Right ventricle myocardium superior (tissue), 1 donor: ENCODE measurements at regions not wholly inside any gene's neighbourhood (a gene's known extent, or its start where the extent isn't known, plus 50 kb on each side); places are given as distances from the start of the nearest gene placed in this dataset.
"Not testable (repeated sequence)": the region's sequence is repeated elsewhere in the genome, so short reads cannot be mapped to it uniquely, and the experiment has no call there.

Source experiments
- ATAC-seq: fragments of 200-7000 bp; cut with Tn5 transposase; one replicate; pipeline ENCODE4 v1.9.1; 2020; ENCODE audit warnings: mild to moderate bottlenecking; ENCODE audit not compliant: poor library complexity
- DNase-seq: peaks from one replicate; pipeline ENCODE4 v3.0.0-alpha.2; 2020
- intact Hi-C: fragments of 100-400 bp; cut with DNase I; formaldehyde crosslinking; loops from one replicate; pipeline ENCODE4 v1.11.2; 2022
- donor health status: DM: no; HTN: yes; CAD: no; lungs with severe emphysema.

DNA sequence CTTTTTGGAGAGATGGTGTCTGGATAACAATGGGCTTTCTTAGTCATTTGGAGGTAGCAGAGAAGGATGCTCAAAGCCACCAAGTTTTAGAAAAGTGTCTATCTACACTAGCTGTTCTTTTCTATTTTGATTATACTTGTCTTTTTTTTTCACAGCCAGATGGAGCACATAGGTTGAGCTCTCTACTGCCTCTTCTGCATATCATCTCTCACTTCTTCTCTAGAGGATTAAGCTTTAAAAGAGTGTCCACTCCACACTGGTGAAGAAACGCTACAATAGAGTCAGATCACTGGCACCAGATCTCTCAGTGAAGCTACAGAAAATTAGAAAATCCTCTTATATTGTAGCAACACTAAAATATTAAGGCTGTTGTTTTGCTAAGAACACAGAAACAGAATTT, 145.3 kb upstream of the MBNL1 start:
- DNase-seq: no peak
- no peak for ATAC-seq
- intact Hi-C loops: no loop called here

DNA sequence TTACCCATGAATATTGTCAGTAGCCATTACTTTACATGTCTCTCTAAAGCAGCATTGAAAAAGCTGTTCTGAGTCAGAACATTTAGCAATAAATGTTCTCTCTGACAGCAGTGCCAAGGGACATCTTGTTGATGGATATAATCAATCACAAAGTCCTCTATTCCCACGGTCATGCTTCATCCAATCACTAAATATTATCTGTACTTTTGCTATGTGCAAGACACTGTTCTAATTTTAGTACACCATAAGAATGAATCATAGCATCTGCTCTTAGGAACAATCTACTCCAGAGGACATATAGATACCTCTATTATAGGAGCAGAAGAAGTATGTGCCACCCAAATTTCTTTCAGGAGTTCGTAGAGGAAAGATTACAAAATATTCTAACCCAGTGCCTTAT, 142.5 kb upstream of the MBNL1 start:
- no peak for ATAC-seq

DNA sequence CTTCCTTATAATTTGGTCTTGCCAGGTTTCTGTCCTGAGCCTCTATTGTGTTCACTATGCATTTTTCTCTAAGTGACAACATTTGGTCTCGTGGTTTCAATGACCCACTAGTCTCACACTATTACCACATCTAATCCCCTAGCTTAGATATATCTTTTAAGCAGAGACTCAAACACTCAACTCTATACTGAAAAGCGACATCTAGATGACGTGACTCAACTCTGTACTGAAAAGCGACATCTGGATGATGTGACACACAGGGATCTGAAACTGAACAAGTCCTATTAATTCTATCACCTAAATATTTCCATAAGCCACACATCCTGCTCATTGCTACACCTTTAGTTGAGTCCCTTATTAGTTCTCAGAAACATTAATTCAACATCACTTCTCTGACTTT, 141.7 kb upstream of the MBNL1 start:
- DNase-seq (no peak), ATAC-seq (no peak)
- intact Hi-C loops: no loop called here

More for the DNA sequence above, 142.5 kb upstream of the MBNL1 start:
- intact Hi-C loops: no loop called here
- no peak for DNase-seq

DNA sequence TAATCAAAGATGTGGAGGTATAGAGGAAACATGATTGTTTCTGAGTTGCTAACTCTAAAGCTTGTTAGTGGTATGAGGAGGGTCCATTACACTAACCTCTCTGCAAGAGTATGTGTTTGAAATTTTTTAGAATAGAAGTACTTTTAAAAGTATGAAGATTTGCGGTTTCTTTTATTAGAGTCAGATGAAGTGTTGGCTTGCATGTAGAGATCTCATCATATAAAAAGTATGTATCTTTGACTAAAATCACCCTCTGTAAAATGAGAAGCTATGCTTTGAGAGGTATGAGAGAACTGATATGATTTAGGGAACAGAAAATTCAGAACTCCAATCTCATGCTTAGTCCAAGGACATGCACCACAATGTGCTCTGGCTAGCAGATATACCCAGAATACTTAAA, 140.4 kb upstream of the MBNL1 start:
- DNase-seq (no peak), ATAC-seq (no peak)
- intact Hi-C loops: no loop called here

DNA sequence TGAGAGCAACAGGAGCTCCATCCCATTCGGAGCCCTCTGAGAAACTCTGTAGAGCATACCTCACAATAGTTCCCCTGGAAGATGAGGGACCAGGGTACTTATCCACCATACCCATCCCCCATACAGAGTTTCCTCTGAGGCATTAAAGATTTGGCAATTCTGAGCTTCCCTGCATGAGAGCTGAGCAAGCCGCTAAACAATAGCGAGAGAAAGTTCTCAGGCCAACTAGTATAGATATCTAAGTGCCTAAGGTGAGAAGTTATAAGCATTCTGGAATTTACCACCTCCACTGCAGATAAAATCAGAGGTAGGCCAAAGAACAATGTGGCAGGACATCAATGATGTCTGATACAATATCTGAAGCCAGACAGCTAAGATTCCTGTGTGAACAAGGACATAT, 129.1 kb upstream of the MBNL1 start:
- ATAC-seq (no peak), DNase-seq (no peak)
- intact Hi-C loops: no loop called here

DNA sequence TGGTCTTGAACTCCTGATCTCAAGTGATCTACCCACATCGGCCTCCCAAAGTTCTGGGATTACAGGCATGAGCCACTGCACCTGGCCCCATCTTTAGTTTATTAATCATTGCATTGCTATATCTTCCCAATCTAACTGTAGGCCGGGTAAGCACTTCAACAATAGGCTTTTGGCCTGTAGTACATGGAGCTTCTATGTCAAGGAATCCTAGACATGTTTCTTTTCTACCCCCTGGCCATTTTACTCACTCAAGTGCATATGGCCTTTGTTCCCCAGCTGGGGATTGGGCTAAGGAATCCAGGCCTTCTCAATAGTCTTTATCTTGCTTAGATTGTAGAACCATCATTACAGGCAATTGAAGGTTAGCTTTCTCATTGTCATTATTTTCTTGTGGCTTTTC, 122.3 kb upstream of the MBNL1 start:
- DNase-seq (no peak), ATAC-seq (no peak)
- intact Hi-C loops: no loop called here

DNA sequence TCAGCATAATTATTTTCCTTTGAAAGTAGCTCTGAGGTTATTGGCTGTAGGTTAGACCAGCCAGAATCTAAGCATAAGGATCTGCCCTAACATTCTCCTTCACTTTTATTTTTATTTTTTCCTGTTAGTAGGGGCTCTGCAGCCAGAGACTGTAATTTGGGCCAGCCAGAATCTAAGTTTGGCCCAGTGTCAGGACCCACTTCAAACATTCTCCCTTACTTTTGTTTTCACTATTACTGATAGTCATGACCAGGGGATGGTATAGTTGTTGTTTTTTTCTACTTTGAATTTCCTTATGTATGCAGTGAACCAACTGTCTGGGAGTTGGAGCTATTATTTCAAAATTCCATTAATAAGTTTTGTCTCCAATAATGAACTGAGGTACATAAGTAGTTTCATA, 121.0 kb upstream of the MBNL1 start:
- DNase-seq (no peak), ATAC-seq (no peak)
- intact Hi-C loops: no loop called here

DNA sequence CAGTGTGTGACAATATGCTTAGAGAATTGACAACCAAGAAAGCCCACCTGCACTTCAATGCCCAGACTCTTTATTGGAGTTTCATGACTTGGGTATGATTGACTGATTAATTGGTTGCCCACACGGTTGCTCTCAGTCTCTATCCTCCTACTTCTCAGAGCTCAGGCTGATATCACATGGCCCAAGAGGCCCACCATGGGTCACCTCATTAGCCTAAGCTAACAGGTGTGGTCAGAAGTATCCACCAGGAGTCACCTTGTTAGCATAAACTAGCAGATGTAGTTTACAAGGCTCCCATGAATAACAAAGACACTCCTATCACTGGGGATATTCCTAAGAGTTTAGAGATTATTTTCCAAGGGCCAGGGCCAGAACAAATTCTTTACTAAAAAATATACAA, 120.2 kb upstream of the MBNL1 start:
- intact Hi-C loops: no loop called here
- ATAC-seq: no peak
- DNase-seq: no peak

DNA sequence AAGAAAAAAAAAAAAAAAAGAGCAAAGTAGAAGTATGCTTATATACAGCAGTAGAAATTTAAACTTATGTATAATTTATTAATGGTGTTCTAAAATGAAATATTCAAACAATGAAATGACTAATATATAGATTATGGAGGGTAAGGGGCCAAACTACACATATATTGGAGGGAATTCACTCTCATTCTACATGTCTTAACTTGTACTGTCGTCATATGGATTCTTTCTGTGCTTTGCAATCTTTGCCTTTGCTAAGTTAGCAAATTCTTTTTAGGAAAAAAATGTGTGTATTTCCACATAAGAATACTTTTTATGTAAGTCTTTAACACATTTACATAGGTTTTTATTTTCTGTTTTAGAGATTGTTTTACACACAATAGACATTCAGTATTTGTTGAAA, 118.9 kb upstream of the MBNL1 start:
- intact Hi-C loops: no loop called here
- DNase-seq: no peak
- no peak for ATAC-seq

DNA sequence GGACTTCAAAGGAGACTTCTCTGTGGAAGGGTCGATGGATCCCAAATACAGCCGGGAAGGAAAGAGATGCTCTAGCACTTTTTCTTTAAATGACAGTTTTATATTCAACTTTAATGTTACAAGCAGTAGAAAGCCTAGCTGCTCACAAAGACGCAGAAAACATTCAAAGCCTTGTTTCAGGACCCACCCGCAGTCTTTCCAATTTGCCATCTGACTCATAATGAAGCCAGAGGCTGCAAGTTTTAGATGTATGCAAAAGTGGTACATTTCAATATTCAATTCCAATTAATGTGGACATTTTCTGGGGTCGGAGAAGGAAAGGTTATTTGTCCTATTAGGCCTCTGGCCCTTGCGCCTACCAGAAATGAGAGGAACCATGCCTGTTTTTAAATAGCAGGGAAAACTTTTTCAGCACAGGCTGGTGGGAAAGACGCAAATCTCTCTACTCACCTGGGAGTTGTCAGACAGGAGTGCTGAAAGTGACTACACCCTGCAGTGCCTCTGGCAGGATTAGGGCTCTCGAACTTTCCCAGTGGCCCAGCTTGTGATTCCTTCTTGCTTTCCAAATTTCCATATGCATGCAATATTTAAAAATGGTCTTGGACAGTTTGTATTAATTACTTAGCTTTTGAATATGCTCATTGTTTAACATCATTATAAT, 117.4 kb upstream of the MBNL1 start:
- ATAC-seq (no peak), DNase-seq (no peak)
- intact Hi-C loops: no loop called here

DNA sequence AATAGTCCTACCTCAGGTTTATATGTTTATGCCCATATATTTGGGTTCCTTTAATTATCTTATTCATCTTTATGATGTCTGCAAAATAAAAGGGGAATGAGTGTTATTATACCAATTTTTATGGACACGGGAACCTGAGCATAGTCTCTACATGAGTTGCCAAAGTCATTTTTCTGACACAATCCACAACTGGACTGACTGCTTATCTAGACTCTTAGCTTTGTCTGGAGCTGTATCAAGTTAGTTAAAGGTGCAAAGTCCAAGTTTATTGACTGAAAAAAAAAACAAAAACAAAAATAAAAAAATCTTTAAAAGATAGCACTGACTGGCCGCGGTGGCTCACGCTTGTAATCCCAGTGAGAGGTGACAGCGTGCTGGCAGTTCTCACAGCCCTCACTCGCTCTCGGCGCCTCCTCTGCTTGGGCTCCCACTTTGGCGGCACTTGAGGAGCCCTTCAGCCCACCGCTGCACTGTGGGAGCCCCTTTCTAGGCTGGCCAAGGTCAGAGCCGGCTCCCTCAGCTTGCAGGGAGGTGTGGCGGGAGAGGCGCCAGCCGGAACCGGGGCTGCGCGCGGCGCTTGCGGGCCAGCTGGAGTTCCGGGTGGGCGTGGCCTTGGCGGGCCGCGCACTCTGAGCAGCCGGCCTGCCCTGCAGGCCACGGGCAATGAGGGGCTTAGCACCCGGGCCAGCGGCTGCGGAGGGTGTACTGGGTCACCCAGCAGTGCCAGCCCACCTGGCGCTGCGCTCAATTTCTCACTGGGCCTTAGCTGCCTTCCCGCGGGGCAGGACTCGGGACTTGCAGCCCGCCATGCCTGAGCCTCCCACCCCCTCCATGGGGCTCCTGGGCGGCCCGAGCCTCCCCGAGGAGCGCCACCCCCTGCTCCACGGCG, 116.6 kb upstream of the MBNL1 start:
- intact Hi-C loops, DNase-seq, ATAC-seq: not testable (repeated sequence)

DNA sequence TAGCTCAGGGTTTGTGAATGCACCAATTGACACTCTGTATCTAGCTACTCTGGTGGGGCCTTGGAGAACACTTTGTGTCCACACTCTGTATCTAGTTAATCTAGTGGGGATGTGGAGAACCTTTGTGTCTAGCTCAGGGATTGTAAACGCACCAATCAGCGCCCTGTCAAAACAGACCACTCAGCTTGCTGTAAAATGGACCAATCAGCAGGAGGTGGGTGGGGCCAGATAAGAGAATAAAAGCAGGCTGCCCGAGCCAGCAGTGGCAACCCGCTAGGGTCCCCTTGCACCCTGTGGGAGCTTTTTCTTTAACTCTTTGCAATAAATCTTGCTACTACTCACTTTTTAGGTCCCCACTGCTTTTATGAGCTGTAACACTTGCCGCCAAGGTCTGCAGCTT, 115.6 kb upstream of the MBNL1 start:
- ATAC-seq, DNase-seq: not testable (repeated sequence)

DNA sequence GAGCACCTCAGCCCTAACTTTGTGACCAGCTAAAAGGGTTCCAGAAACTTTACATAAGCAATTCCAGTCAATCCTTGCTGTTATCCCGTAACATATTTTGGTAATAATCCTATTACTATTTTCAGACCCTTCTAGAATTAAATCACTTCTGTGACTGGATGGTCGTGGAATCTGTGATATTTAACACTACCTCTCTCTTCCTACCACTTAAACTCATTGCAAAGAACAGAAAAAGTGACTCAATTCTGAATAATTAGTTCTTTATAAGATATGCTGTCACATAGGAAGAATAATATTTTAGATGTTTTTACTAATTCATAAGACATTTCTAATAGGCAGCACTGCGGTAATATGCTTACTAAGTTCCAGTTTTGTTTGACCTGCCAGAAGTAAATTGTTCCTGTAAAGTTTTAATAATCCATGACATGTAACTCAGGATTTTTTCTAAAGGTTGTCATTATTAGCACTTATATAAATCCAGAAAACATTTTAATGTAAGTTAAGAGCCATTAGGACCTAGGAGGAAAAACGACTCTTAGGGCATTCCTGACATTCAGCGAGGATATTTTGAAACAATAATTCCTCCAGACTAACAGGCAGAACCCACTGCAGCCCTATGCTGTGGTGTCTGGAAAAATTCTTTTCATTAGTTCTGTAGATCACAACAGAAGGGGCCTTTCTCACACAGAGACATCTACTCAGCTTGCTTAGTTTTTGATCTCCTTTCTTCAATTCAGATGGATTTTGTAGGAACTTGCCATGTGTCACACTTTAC, 113.3 kb upstream of the MBNL1 start:
- ATAC-seq (no peak), DNase-seq (no peak)
- intact Hi-C loops: no loop called here

More for the DNA sequence above, 115.6 kb upstream of the MBNL1 start:
- intact Hi-C loops: not testable (repeated sequence)

DNA sequence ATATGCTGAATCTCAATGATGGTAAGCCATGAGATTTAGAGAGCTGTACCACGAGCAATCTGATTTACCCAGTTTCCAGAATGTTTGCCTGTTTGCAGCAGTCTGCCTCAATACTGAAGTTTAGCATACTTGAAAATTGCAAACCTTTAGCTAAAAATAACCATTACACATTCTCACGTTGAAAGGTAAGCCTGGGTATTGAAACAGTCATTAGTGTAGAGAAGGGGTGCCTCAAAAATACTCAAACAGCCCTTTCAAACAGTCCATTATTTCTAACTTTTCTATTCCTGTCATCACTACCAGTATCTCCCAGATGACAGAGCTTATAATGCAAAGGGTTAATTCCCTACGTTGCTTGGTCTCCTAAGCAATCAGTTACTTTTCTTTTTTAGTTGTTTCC, 111.8 kb upstream of the MBNL1 start:
- DNase-seq: no peak
- intact Hi-C loops: no loop called here
- no peak for ATAC-seq

DNA sequence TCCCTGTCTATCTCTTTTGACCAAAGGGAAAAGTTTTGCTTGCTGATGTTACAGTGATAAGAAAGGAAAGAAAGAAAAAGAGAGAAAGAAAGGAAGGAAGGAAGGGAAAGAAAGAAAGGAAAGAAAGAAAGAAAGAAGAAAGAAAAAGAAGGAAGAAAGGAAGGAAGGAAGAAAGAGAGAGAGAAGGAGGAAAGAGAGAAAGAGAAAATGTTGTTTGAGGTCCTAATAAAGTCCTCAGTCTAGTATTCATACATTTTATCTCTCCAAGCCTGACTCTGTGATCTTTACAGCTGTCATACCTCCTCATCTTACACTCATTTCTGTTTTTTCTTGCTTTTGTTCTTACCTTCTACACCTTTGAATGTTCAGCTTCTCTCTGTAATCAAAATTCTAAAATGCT, 111.4 kb upstream of the MBNL1 start:
- DNase-seq: no peak
- intact Hi-C loops: no loop called here

DNA sequence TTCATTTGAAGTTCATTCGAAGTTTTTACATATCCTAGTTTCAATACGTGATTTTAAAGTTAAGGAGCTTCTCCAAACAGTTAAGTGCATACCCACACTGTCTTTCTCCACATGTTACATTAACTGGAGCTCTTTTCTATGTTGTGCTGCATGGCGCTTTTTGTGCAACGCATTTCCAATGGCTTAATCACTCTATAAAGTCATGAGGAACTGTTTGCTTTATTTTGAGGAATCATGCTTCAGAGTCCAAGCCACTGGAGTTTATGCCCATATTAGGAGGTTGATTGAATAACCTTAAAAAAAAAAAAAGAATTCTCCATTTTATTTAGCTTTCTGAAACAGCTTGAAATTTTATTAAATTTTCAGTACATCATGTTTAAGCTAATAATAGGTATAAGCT, 109.4 kb upstream of the MBNL1 start:
- intact Hi-C loops: no loop called here
- no peak for ATAC-seq
- DNase-seq: no peak

More for the DNA sequence above, 111.4 kb upstream of the MBNL1 start:
- ATAC-seq: no peak

DNA sequence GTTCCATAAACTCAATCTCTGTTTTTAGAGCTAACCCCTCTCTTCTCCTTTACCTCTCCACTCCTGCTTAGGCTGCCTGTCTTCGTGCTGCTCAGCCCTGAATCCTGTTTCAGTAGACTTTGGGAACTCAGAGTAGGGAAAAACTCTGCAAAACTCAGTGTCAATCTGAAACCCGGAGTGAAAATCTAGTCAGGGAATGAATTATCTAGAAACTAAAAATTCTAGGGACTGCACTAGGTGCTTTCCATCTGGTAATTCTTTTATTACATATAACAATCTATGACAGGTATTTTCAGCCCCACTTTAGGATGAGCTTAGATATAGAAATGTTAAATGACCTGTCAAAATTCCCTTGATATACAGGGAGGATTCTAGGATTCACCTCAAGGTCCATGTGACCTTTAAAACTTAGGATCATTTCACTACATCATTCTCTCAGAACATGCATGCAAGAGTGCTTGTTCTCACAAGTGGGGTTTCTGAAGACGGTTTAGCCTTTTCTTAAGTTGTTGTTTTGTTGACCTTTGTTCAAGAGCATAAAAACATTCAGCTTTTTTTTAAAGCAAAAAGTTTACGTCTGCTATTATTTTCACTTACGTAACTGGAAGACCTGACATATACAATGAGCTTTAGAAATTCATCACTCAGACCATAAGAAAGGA, 108.2 kb upstream of the MBNL1 start:
- intact Hi-C loops: no loop called here
- ATAC-seq (no peak), DNase-seq (no peak)

DNA sequence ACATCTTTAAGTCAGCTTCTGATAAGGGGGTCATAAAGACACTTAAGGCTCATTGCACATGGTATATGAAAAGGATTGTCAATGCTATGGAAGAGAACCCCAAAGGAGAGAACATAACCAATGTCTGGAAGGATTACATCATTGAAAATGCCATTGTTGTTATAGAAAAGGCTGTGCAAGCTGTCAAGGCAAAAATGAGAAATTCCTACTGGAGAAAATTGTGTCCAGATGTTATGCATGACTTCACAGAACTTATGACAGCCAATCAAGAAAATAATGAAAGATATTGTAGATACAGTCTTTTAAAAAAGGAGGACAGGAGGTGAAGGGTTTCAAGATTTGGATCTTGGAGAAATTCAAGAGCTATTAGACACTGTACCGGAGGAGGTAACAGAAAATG, 96.3 kb upstream of the MBNL1 start:
- intact Hi-C loops: no loop called here
- no peak for DNase-seq
- no peak for ATAC-seq

DNA sequence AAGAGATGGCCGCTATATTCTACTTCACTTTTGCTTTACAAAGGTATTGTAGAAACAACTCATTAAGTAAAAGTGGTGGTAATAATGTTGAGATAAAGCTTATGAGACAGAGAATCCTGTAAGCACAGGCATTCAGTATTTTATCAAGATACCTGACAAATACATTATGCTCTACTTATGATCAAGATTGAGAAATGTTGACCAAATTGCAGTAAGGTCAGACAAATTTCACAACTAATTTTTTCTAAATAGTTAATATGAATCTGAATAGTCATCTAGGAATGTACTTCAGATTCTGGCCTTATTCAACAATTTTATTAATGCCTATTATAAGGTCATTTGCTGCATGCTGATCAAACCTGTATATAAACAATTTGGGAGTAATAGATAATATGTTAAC, 95.1 kb upstream of the MBNL1 start:
- ATAC-seq: no peak
- intact Hi-C loops: no loop called here
- no peak for DNase-seq
